Epithelial cell of esophagus (primary cell): ENCODE measurements at regions not wholly inside any gene's neighbourhood (a gene's known extent, or its start where the extent isn't known, plus 50 kb on each side); places are given as distances from the start of the nearest gene placed in this dataset.
A peak's percentile ranks its signal among the peaks of the same experiment; 100 is the strongest.

Experiments
- DNase-seq: peaks from one replicate; pipeline ENCODE4 v3.0.0; 2010; ENCODE audit warnings: low read depth
- H3K4me3 ChIP-seq: 2 replicates; pipeline ENCODE4 v1.5.1; 2011; ENCODE audit warnings: mild to moderate bottlenecking, low read length, control low read depth
- CTCF ChIP-seq: IDR thresholded peaks from 2 replicates; pipeline ENCODE4 v1.5.1; 2011; ENCODE audit warnings: low read depth, mild to moderate bottlenecking, low read length, control low read depth, inconsistent platforms; ENCODE audit not compliant: insufficient read depth; ENCODE audit errors: missing control alignments

- H3K4me3 ChIP-seq: no peak overlapping the region
These were observed 141.4 kb downstream of the SPP2 start for GRCh38 chr2:234191819-234192407.

GRCh38 chr2:234189786-234190300, 139.3 kb downstream of the SPP2 start:
- no peak for DNase-seq
- no peak overlapping the region for H3K4me3 ChIP-seq
- TF ChIP-seq CTCF: no peak

More at GRCh38 chr2:234191819-234192407, 141.4 kb downstream of the SPP2 start:
- peak; percentile 51 for TF ChIP-seq CTCF
- DNase-seq: peak; percentile 75

DNA sequence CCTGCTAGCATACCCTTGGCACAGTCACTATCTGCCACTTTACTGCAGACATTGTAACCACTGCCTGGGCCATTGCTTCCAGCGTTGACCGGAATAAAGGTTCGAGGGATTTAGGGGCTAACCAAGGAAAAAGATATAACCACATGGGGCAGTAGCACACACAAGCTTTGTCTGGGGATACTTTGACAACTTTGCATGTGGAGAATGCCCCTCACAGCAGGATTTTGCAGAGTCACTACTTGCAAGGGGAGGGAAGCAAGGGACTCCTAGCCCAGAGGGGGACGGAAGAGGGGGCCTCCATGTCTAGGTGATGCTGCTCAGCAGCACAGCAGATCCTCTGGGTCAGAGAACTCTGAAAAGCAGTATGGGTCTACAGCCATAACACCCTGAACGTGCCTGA, 138.7 kb downstream of the SPP2 start:
- H3K4me3 ChIP-seq: no peak overlapping the region
- no peak for TF ChIP-seq CTCF
- no peak for DNase-seq

DNA sequence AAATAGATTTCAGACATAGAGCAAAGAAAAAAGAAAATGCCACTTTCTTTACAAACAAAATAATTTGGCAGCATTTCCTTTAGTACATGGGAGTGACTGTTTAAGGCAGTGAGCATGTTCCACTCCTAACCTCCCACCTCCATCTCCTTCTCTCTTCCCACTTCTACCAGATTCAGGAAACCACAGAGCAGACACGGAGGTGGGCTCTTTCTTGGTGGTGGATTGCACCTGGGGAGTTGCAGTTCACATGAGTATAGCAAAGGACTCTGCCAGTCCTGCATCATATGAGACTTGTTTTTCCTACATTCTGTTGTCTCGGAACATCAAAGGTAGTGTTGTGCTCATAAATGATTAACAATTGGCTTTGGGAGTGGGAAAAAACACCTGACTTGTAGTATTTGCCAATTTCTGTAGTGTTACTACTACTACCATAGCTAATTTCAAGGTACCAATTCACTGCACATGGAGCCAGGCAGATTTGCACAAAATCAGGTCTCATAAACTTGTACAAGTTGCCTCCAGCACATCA, 137.2 kb downstream of the SPP2 start:
- H3K4me3 ChIP-seq: no peak overlapping the region
- no peak for DNase-seq
- no peak for TF ChIP-seq CTCF

- no peak overlapping the region for H3K4me3 ChIP-seq
- no peak for TF ChIP-seq CTCF
- no peak for DNase-seq
These were observed 130.6 kb downstream of the SPP2 start for GRCh38 chr2:234181121-234181520.

- no peak for TF ChIP-seq CTCF
- DNase-seq: no peak
- no peak overlapping the region for H3K4me3 ChIP-seq
These were observed 128.5 kb downstream of the SPP2 start for GRCh38 chr2:234179031-234179363.

DNA sequence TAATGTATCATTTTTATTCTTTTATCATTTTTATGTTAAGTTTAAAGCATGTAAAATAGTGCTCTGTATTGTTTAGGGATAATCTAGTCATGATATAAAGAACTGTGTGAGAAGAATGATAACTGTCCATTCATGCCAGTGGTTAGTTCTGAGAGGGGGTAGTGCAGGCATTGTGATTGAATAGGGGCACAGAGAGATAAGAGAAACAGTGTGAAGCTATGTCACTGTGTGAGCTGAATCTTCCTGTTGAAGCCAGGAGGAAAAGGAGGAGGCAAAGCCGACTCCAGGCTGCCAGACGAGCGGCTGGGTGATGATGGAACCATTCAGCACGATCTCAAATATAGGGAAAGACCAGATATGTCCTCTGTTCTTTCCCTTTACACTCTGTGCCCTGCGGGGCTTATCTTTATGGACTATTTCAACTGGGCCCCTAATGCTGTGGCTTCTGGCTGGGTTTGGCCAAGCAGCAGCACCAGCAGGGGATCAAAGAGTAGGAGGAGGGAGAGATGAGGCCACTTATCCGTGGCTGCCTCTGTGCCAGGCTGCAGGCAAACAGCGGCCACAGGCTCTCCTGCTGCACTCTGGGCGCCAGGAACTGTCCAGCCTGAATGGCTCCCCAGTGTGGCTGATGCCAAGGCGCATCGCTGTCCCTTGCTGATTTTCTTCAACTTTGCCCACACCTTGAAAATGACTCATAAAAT, 128.0 kb downstream of the SPP2 start:
- DNase-seq: peak; percentile 57
- no peak overlapping the region for H3K4me3 ChIP-seq
- no peak for TF ChIP-seq CTCF
